AG09319 (cell line): ENCODE measurements at regions not wholly inside any gene's neighbourhood (a gene's known extent, or its start where the extent isn't known, plus 50 kb on each side); places are given as distances from the start of the nearest gene placed in this dataset.

Experiments
- DNase-seq: peaks from one replicate; pipeline ENCODE4 v3.0.0-alpha.2; 2010; ENCODE audit warnings: low read depth; ENCODE audit errors: extremely low read depth
- CTCF ChIP-seq: IDR thresholded peaks from 2 replicates; pipeline ENCODE4 v1.5.1; 2011; ENCODE audit warnings: low read depth, mild to moderate bottlenecking, inconsistent platforms, low read length, moderate library complexity

- no peak for TF ChIP-seq CTCF
- no peak for DNase-seq
Measured at GRCh38 chr7:124432009-124432578, 333.5 kb downstream of the GPR37 start.

GRCh38 chr7:124429923-124430322 lies 335.7 kb downstream of the GPR37 start:
- no peak for DNase-seq
- no peak for TF ChIP-seq CTCF

- TF ChIP-seq CTCF = no peak
- DNase-seq = no peak
Measured at GRCh38 chr7:124428781-124429180, 336.8 kb downstream of the GPR37 start.

- TF ChIP-seq CTCF = no peak
- no peak for DNase-seq
Measured at GRCh38 chr7:124426621-124427020, 339.0 kb downstream of the GPR37 start.

GRCh38 chr7:124423863-124424262 lies 341.7 kb downstream of the GPR37 start:
- TF ChIP-seq CTCF = no peak
- DNase-seq = no peak

GRCh38 chr7:124422081-124422480 lies 343.5 kb downstream of the GPR37 start:
- no peak for TF ChIP-seq CTCF
- DNase-seq = no peak

- TF ChIP-seq CTCF = no peak
- no peak for DNase-seq
Measured at GRCh38 chr7:124420367-124420766, 345.2 kb downstream of the GPR37 start.
